Esophagus muscularis mucosa (tissue), 4 donors: ENCODE measurements at regions not wholly inside any gene's neighbourhood (a gene's known extent, or its start where the extent isn't known, plus 50 kb on each side); places are given as distances from the start of the nearest gene placed in this dataset.

Experiments
- EP300 ChIP-seq: sonication (generic); formaldehyde crosslinking; IDR thresholded peaks from one replicate; pipeline ENCODE4 v1.6.1; 2017; ENCODE audit warnings: antibody characterized with exemption
- POLR2A ChIP-seq: fragments of 450-650 bp; IDR thresholded peaks from one replicate; pipeline ENCODE4 v1.6.1; 2017; ENCODE audit warnings: antibody characterized with exemption, moderate library complexity, mild to moderate bottlenecking, low read depth
- POLR2AphosphoS5 ChIP-seq, 2 donors: sonication (generic); formaldehyde crosslinking; IDR thresholded peaks; one replicate each; pipeline ENCODE4 v1.6.1; 2017; ENCODE audit warnings: antibody characterized with exemption in 2 of 2
- TF ChIP-seq, protein P1 (sequence below), 3 experiments: fragments of 200-600 bp in 2 of 3; fragments of 450-650 bp in 1 of 3; sonication (generic) in 2 of 3; IDR thresholded peaks; one replicate each; pipeline ENCODE4 v1.5.1; 2017 to 2019; ENCODE audit warnings: antibody characterized with exemption in 3 of 3, mild to moderate bottlenecking in 2 of 3, moderate library complexity in 1 of 3

GRCh38 chr5:8481007-8481406 lies 612.1 kb downstream of the MTRR start:
- TF ChIP-seq, protein P1, sequence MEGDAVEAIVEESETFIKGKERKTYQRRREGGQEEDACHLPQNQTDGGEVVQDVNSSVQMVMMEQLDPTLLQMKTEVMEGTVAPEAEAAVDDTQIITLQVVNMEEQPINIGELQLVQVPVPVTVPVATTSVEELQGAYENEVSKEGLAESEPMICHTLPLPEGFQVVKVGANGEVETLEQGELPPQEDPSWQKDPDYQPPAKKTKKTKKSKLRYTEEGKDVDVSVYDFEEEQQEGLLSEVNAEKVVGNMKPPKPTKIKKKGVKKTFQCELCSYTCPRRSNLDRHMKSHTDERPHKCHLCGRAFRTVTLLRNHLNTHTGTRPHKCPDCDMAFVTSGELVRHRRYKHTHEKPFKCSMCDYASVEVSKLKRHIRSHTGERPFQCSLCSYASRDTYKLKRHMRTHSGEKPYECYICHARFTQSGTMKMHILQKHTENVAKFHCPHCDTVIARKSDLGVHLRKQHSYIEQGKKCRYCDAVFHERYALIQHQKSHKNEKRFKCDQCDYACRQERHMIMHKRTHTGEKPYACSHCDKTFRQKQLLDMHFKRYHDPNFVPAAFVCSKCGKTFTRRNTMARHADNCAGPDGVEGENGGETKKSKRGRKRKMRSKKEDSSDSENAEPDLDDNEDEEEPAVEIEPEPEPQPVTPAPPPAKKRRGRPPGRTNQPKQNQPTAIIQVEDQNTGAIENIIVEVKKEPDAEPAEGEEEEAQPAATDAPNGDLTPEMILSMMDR (IDR thresholded peaks at IDR 0.05), result no peak
- TF ChIP-seq POLR2AphosphoS5 (IDR thresholded peaks at IDR 0.05) (no peak), EP300 (no peak), POLR2A (no peak)
